ENCODE measurements at regions not wholly inside any gene's neighbourhood (a gene's known extent, or its start where the extent isn't known, plus 50 kb on each side); places are given as distances from the start of the nearest gene placed in this dataset.
"Not testable (repeated sequence)": the region's sequence is repeated elsewhere in the genome, so short reads cannot be mapped to it uniquely, and the experiment has no call there.

DNA sequence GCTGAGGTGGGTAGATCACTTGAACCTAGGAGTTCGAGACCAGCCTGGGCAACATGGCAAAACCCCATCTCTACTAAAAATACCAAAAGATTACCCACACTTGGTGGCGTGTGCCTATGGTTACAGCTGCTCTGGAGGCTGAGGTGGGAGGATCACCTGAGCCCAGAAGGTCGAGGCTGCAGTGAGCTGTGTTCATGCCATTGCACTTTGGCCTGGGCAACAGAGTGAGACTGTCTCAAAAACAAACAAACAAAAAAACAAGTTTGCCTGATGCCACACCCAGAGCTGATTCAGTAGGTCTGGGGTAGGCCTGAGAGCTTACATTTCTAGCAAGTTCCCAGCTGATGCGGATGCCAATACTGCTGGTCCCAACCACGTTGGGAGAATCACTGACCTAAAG is 60.5 kb upstream of the HSPA9 start:
- peak in 1 of 42 donors; percentile 20 for DNase-seq
- intact Hi-C loops (cut with DNase I) = no loop called here

- peak in 1 of 42 donors; percentile 9 for DNase-seq
- intact Hi-C loops (cut with DNase I) = no loop called here
Measured at GRCh38 chr5:138635265-138635664, 60.1 kb upstream of the HSPA9 start.

DNA sequence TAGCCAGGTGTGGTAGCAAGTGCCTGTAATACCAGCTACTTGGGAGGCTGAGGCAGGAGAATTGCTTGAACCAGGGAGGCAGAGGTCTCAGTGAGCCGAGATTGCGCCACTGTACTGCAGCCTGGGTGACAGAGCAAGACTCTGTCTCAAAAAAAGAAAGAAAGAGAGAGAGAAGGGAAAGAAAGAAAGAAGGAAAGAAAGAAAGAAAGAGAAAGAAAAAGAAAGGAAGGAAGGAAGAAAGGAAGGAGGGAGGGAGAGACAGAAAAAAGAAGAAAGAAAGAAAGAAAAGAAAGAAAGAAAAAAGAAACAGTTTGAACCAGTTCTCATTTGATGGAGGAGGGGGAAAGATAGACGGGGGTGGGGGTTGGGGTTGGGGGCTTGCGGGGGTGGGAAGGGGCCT is 59.6 kb upstream of the HSPA9 start:
- intact Hi-C loops (cut with DNase I); DNase-seq: not testable (repeated sequence)

GRCh38 chr5:138632900-138633489 is 57.8 kb upstream of the HSPA9 start:
- intact Hi-C loops (cut with DNase I) = no loop called here
- peak; percentile 59 to 91 (median 78) for DNase-seq

GRCh38 chr5:138631096-138631928 is 56.1 kb upstream of the HSPA9 start:
- intact Hi-C loops (cut with DNase I) = no loop called here
- no peak for DNase-seq

GRCh38 chr5:138629392-138629791 is 54.2 kb upstream of the HSPA9 start:
- peak in 1 of 42 donors; percentile 3 for DNase-seq
- intact Hi-C loops (cut with DNase I) = no loop called here

- intact Hi-C loops (cut with DNase I) = no loop called here
- no peak for DNase-seq
Measured at GRCh38 chr5:138626333-138626944, 51.2 kb upstream of the HSPA9 start.

- intact Hi-C loops (cut with DNase I) = no loop called here
- DNase-seq = peak in 1 of 42 donors; percentile 1
Measured at GRCh38 chr5:138625134-138625533, 49.9 kb upstream of the HSPA9 start.
